ENCODE measurements at regions not wholly inside any gene's neighbourhood (a gene's known extent, or its start where the extent isn't known, plus 50 kb on each side); places are given as distances from the start of the nearest gene placed in this dataset.

- Histone ChIP-seq H3K4me1 (ENCODE audit: control insufficient read depth in 1 of 2, insufficient read depth in 1 of 2, low read depth in 1 of 2, low read length in 1 of 2) (peaks cover 17 to 25% of the 10 kb centered on the region in 2 experiments), H3K27ac (no peak overlapping the region), H3K4me3 (ENCODE audit: low read depth in 1 of 2, low read length in 1 of 2) (no peak overlapping the region), H3K9me3 (no peaks in the 10 kb centered on the region), H3K36me3 (no peaks in the 10 kb centered on the region), H3K27me3 (no peaks in the 10 kb centered on the region)
- TF ChIP-seq CTCF (IDR thresholded peaks at IDR 0.05): no peak
Observed at GRCh38 chr3:69562020-69562419, 176.1 kb upstream of the FRMD4B start.

GRCh38 chr3:69560818-69561217 lies 174.9 kb upstream of the FRMD4B start:
- TF ChIP-seq CTCF (IDR thresholded peaks at IDR 0.05): no peak
- H3K9me3 ChIP-seq: no peaks in the 10 kb centered on the region
- no peak overlapping the region for H3K4me3 ChIP-seq (ENCODE audit: low read depth in 1 of 2, low read length in 1 of 2)
- no peak overlapping the region for H3K27ac ChIP-seq
- H3K36me3 ChIP-seq: no peaks in the 10 kb centered on the region
- H3K27me3 ChIP-seq: no peaks in the 10 kb centered on the region
- H3K4me1 ChIP-seq (ENCODE audit: control insufficient read depth in 1 of 2, insufficient read depth in 1 of 2, low read depth in 1 of 2, low read length in 1 of 2): peaks cover 17 to 25% of the 10 kb centered on the region in 2 experiments

GRCh38 chr3:69560116-69560515 lies 174.2 kb upstream of the FRMD4B start:
- no peak for TF ChIP-seq CTCF (IDR thresholded peaks at IDR 0.05)
- no peaks in the 10 kb centered on the region for H3K36me3 ChIP-seq
- no peaks in the 10 kb centered on the region for H3K9me3 ChIP-seq
- H3K4me3 ChIP-seq (ENCODE audit: low read depth in 1 of 2, low read length in 1 of 2): no peak overlapping the region
- H3K27me3 ChIP-seq: no peaks in the 10 kb centered on the region
- H3K4me1 ChIP-seq (ENCODE audit: control insufficient read depth in 1 of 2, insufficient read depth in 1 of 2, low read depth in 1 of 2, low read length in 1 of 2): peaks cover 17 to 25% of the 10 kb centered on the region in 2 experiments
- no peak overlapping the region for H3K27ac ChIP-seq

GRCh38 chr3:69558912-69559311 lies 173.0 kb upstream of the FRMD4B start:
- no peak overlapping the region for H3K27ac ChIP-seq

GRCh38 chr3:69554576-69554975 lies 168.7 kb upstream of the FRMD4B start:
- Histone ChIP-seq H3K4me1 (ENCODE audit: control insufficient read depth in 1 of 2, insufficient read depth in 1 of 2, low read depth in 1 of 2, low read length in 1 of 2) (peaks cover 8 to 9% of the 10 kb centered on the region in 2 experiments), H3K27ac (no peak overlapping the region), H3K27me3 (no peaks in the 10 kb centered on the region), H3K4me3 (ENCODE audit: low read depth in 1 of 2, low read length in 1 of 2) (no peak overlapping the region), H3K9me3 (no peaks in the 10 kb centered on the region), H3K36me3 (no peaks in the 10 kb centered on the region)
- TF ChIP-seq CTCF (IDR thresholded peaks at IDR 0.05): no peak

More at GRCh38 chr3:69558912-69559311, 173.0 kb upstream of the FRMD4B start:
- H3K4me3 ChIP-seq (ENCODE audit: low read depth in 1 of 2, low read length in 1 of 2): no peak overlapping the region
- no peaks in the 10 kb centered on the region for H3K36me3 ChIP-seq
- no peaks in the 10 kb centered on the region for H3K27me3 ChIP-seq
- H3K9me3 ChIP-seq: no peaks in the 10 kb centered on the region
- TF ChIP-seq CTCF (IDR thresholded peaks at IDR 0.05): no peak
- peaks cover 17 to 25% of the 10 kb centered on the region in 2 experiments for H3K4me1 ChIP-seq (ENCODE audit: control insufficient read depth in 1 of 2, insufficient read depth in 1 of 2, low read depth in 1 of 2, low read length in 1 of 2)

GRCh38 chr3:69553888-69554287 lies 168.0 kb upstream of the FRMD4B start:
- H3K4me3 ChIP-seq (ENCODE audit: low read depth in 1 of 2, low read length in 1 of 2): no peak overlapping the region
- TF ChIP-seq CTCF (IDR thresholded peaks at IDR 0.05): no peak
- no peaks in the 10 kb centered on the region for H3K36me3 ChIP-seq
- H3K27ac ChIP-seq: no peak overlapping the region
- H3K4me1 ChIP-seq (ENCODE audit: control insufficient read depth in 1 of 2, insufficient read depth in 1 of 2, low read depth in 1 of 2, low read length in 1 of 2): peaks cover 1 to 2% of the 10 kb centered on the region in 2 experiments
- H3K27me3 ChIP-seq: no peaks in the 10 kb centered on the region
- H3K9me3 ChIP-seq: no peaks in the 10 kb centered on the region

Measured in neutrophil (primary cell).